K562 (cell line): ENCODE measurements at regions not wholly inside any gene's neighbourhood (a gene's known extent, or its start where the extent isn't known, plus 50 kb on each side); places are given as distances from the start of the nearest gene placed in this dataset.
A peak's percentile ranks its signal among the peaks of the same experiment; 100 is the strongest.

ENCODE experiments used
- ATAC-seq: fragments of 200-7000 bp; cut with Tn5 transposase; 3 replicates; pipeline ENCODE4 v1.9.1; 2020; ENCODE audit warnings: moderate library complexity
- BruUV-seq: library from RNA; stranded (reverse); fragments of 400-500 nt; replicated peaks from 2 replicates; lab custom pipeline; 2021; lab: Mats Ljungman, UMichigan
- CTCF ChIA-PET: fragments of 300-600 bp; formaldehyde crosslinking; extraction: SDS; loops from one replicate; lab custom pipeline; 2021; ENCODE audit warnings: low intra/inter-chr PET ratio; lab: Yijun Ruan, JAX
- POLR2A ChIA-PET: fragments of 300-600, 350-650 bp; sonication (Branson Sonifier 250); formaldehyde crosslinking; extraction: SDS; loops from one replicate; lab custom pipeline; 2021; ENCODE audit warnings: antibody characterized with exemption, inconsistent platforms; lab: Yijun Ruan, JAX
- DNase-seq, 4 experiments: peaks; one replicate each; pipeline versions ENCODE4 v3.0.0 to v3.0.0-alpha.2; 2011 to 2018; ENCODE audit warnings: low spot score in 3 of 4, mixed read lengths in 3 of 4; ENCODE audit errors: extremely low read depth in 1 of 4
- FAIRE-seq: peaks from 2 replicates; lab custom pipeline; 2011; peaks lifted over from hg19 to GRCh38; lab: Jason Lieb, UNC
- H2AFZ ChIP-seq: 2 replicates; pipeline ENCODE4 v1.6.0; 2011; ENCODE audit warnings: low read depth, low read length, control low read depth, inconsistent platforms
- H3K27ac ChIP-seq: fragments of 200-600 bp; 3 replicates; pipeline ENCODE4 v1.8.0; 2011; ENCODE audit warnings: low read depth, mild to moderate bottlenecking, control low read depth, inconsistent platforms, low read length, moderate library complexity, mixed read lengths; ENCODE audit errors: extremely low read depth
- H3K27me3 ChIP-seq, 2 experiments: fragments of 300-600 bp in 1 of 2; 2 replicates in 1 of 2; 3 replicates in 1 of 2; pipeline versions ENCODE4 v1.6.0 to v1.8.0; 2011; ENCODE audit warnings: inconsistent platforms in 2 of 2, low read length in 2 of 2, mild to moderate bottlenecking in 1 of 2, mixed read lengths in 1 of 2, moderate library complexity in 1 of 2; ENCODE audit not compliant: control insufficient read depth in 2 of 2, insufficient read depth in 2 of 2
- H3K36me3 ChIP-seq: fragments of 300-600 bp; 3 replicates; pipeline ENCODE4 v1.8.0; 2011; ENCODE audit warnings: mild to moderate bottlenecking, low read length, inconsistent platforms; ENCODE audit not compliant: control insufficient read depth, insufficient read depth
- H3K4me1 ChIP-seq, 2 experiments: fragments of 200-600 bp in 1 of 2; replicated peaks in 1 of 2; 2 replicates in 1 of 2; 3 replicates in 1 of 2; pipeline versions ENCODE4 v1.5.1 to v1.8.0; 2011; ENCODE audit warnings: inconsistent platforms in 2 of 2, low read length in 2 of 2, mild to moderate bottlenecking in 1 of 2, mixed read lengths in 1 of 2, moderate library complexity in 1 of 2; ENCODE audit not compliant: control insufficient read depth in 2 of 2, insufficient read depth in 2 of 2
- H3K4me2 ChIP-seq: 2 replicates; pipeline ENCODE4 v1.6.1; 2011; ENCODE audit warnings: low read length, control low read depth, inconsistent platforms, mixed read lengths; ENCODE audit not compliant: insufficient read depth
- H3K4me3 ChIP-seq: fragments of 200-600 bp; sonication (generic), shearing (Covaris generic); 2 replicates; pipeline ENCODE4 v1.5.1; 2016; ENCODE audit warnings: control low read depth, inconsistent platforms
- H3K79me2 ChIP-seq: fragments of 200-600 bp; 3 replicates; pipeline ENCODE4 v1.8.0; 2011; ENCODE audit warnings: low read length, inconsistent platforms; ENCODE audit not compliant: control insufficient read depth, insufficient read depth
- H3K9ac ChIP-seq, 2 experiments: 2 replicates each; pipeline versions ENCODE4 v1.6.0 to v1.6.1; 2011; ENCODE audit warnings: low read depth in 2 of 2, low read length in 2 of 2, control low read depth in 1 of 2, inconsistent platforms in 1 of 2, mild to moderate bottlenecking in 1 of 2, mixed read lengths in 1 of 2; ENCODE audit not compliant: insufficient read depth in 1 of 2
- H3K9me1 ChIP-seq: one replicate; pipeline ENCODE4 v1.6.0; 2011; ENCODE audit warnings: inconsistent platforms, mild to moderate bottlenecking, low read length, moderate library complexity; ENCODE audit not compliant: control insufficient read depth, insufficient read depth
- H3K9me3 ChIP-seq: replicated peaks from 2 replicates; pipeline ENCODE4 v1.5.1; 2011; ENCODE audit warnings: low read depth, low read length, inconsistent platforms; ENCODE audit not compliant: control insufficient read depth, insufficient read depth
- H4K20me1 ChIP-seq: replicated peaks from 2 replicates; pipeline ENCODE4 v1.6.1; 2011; ENCODE audit warnings: low read length, inconsistent platforms, mixed read lengths; ENCODE audit not compliant: control insufficient read depth, insufficient read depth
- ARID3A ChIP-seq: IDR thresholded peaks from 2 replicates; pipeline ENCODE4 v1.6.1; 2012; ENCODE audit warnings: low read depth, low read length, improper control_type of control experiment, borderline replicate concordance
- CREB3 ChIP-seq: fragments of 450-650 bp; conservative IDR thresholded peaks from 2 replicates; pipeline ENCODE4 v1.6.1; 2016; ENCODE audit warnings: missing genetic modification characterization, low read depth, mild to moderate bottlenecking, missing compliant biosample characterization, moderate library complexity
- EHMT2 ChIP-seq: fragments of 450-650 bp; IDR thresholded peaks from 2 replicates; pipeline ENCODE4 v1.6.1; 2018; ENCODE audit warnings: antibody characterized with exemption
- ESRRB ChIP-seq: fragments of 250-450 bp; sonication (Bioruptor Pico); IDR thresholded peaks from 2 replicates; pipeline ENCODE4 v1.5.0; 2020; ENCODE audit warnings: mild to moderate bottlenecking, moderate library complexity, borderline replicate concordance
- FOXP1 ChIP-seq: sonication (generic); formaldehyde crosslinking; IDR thresholded peaks from 2 replicates; pipeline ENCODE4 v1.8.0; 2022; ENCODE audit warnings: mild to moderate bottlenecking, missing genetic modification reagents
- MITF ChIP-seq: IDR thresholded peaks from 2 replicates; pipeline ENCODE4 v1.6.1; 2014; ENCODE audit warnings: antibody characterized with exemption
- MTF1 ChIP-seq: fragments of 250-450 bp; sonication (Bioruptor Pico); IDR thresholded peaks from 2 replicates; pipeline ENCODE4 v1.9.0; 2021; ENCODE audit warnings: moderate library complexity, mild to moderate bottlenecking, inconsistent platforms, borderline replicate concordance
- NUFIP1 ChIP-seq: fragments of 450-650 bp; IDR thresholded peaks from 2 replicates; pipeline ENCODE4 v1.6.1; 2018; ENCODE audit not compliant: partially characterized antibody
- POLR2B ChIP-seq: fragments of 450-650 bp; IDR thresholded peaks from 2 replicates; pipeline ENCODE4 v1.6.1; 2018; ENCODE audit warnings: low read depth; ENCODE audit not compliant: partially characterized antibody
- RUNX1 ChIP-seq: sonication (generic); IDR thresholded peaks from 2 replicates; pipeline ENCODE4 v1.6.1; 2016; ENCODE audit warnings: antibody characterized with exemption, low read depth
- SAFB2 ChIP-seq: fragments of 200-400 bp; formaldehyde crosslinking; IDR thresholded peaks from 2 replicates; pipeline ENCODE4 v1.6.1; 2018; ENCODE audit warnings: borderline replicate concordance, low read length, low read depth, moderate library complexity; ENCODE audit not compliant: severe bottlenecking
- SLC30A9 ChIP-seq: fragments of 250-450 bp; sonication (Bioruptor Pico); IDR thresholded peaks from 2 replicates; pipeline ENCODE4 v1.8.0; 2022; ENCODE audit warnings: mild to moderate bottlenecking, moderate library complexity
- ZBTB5 ChIP-seq: fragments of 450-650 bp; IDR thresholded peaks from 2 replicates; pipeline ENCODE4 v1.6.1; 2017; ENCODE audit warnings: antibody characterized with exemption
- ZNF583 ChIP-seq: fragments of 250-450 bp; sonication (Bioruptor Pico); IDR thresholded peaks from 2 replicates; pipeline ENCODE4 v1.4.0; 2020
- ZNF644 ChIP-seq: fragments of 200-800 bp; sonication (Bioruptor generic); IDR thresholded peaks from 2 replicates; pipeline ENCODE4 v1.6.1; 2016; ENCODE audit warnings: low read depth, missing genetic modification characterization, missing compliant biosample characterization
- WGBS: fragments of 100-300 bp; shearing (Covaris generic); methylation state at CpG from one replicate; pipeline ENCODE4 v1.1.6; 2016; ENCODE audit warnings: low coverage, mixed read lengths; ENCODE audit not compliant: insufficient coverage; ENCODE audit errors: missing lambda C conversion rate; 5-methylcytosine and 5-hydroxymethylcytosine counted together
- in situ Hi-C: fragments of 300-500 bp; cut with MboI; formaldehyde crosslinking; loops from 4 replicates; pipeline ENCODE4 v1.15.0; 2018; ENCODE audit warnings: inconsistent platforms, mixed read lengths
- intact Hi-C: fragments of 100-400 bp; cut with micrococcal nuclease; formaldehyde crosslinking; loops from 2 replicates; pipeline ENCODE4 v1.14.2; 2022

- TF ChIP-seq ZBTB5 (no peak), MITF (no peak), EHMT2 (no peak), FOXP1 (CRISPR knock-in tag) (no peak), SLC30A9 (CRISPR knock-in tag) (no peak), MTF1 (CRISPR knock-in tag) (no peak), ESRRB (CRISPR knock-in tag) (no peak), CREB3 (tag) (no peak), ZNF583 (CRISPR knock-in tag) (no peak), POLR2B (no peak), ARID3A (no peak), ZNF644 (tag) (no peak), NUFIP1 (no peak), RUNX1 (no peak), SAFB2 (no peak)
- TF ChIP-seq, all 486 proteins: peak for 0
- DNase-seq = no peak
- H3K9ac ChIP-seq = no peak overlapping the region
- no peak for FAIRE-seq
- H3K9me3 ChIP-seq = no peaks in the 10 kb centered on the region
- H3K4me1 ChIP-seq = 0 out of 5 replicates have a peak, but pooled peaks cover 0 to 5% of the 10 kb centered on the region in 2 experiments
- no peaks in the 10 kb centered on the region; a peak in 1 of 5 replicates for H3K27me3 ChIP-seq
- ChIA-PET CTCF (no interaction called here), POLR2A (no interaction called here)
- no peak overlapping the region for H3K4me2 ChIP-seq
- no peaks in the 10 kb centered on the region for H3K79me2 ChIP-seq
- in situ Hi-C loops (no loop called here), intact Hi-C loops (no loop called here)
- H3K9me1 ChIP-seq = no peaks in the 10 kb centered on the region
- no peak for ATAC-seq
- peak overlapping the region; percentile 15; the same call in 1 of the 2 replicates for H2AFZ ChIP-seq
- no peak overlapping the region for H3K27ac ChIP-seq
- WGBS = 13% methylated on average over 7 of the region's 7 CpGs
- H3K4me3 ChIP-seq = no peak overlapping the region
- H3K36me3 ChIP-seq = no peaks in the 10 kb centered on the region
- no peaks in the 10 kb centered on the region for H4K20me1 ChIP-seq
- BruUV-seq = no TSS peak
Measured at GRCh38 chr21:35352793-35353192, 303.7 kb upstream of the RUNX1 start.
